GM10266 (cell line): ENCODE measurements at regions not wholly inside any gene's neighbourhood (a gene's known extent, or its start where the extent isn't known, plus 50 kb on each side); places are given as distances from the start of the nearest gene placed in this dataset.
"Not testable (repeated sequence)": the region's sequence is repeated elsewhere in the genome, so short reads cannot be mapped to it uniquely, and the experiment has no call there.

Source experiments
- DNase-seq: peaks from one replicate; pipeline ENCODE4 v3.0.0; 2012; ENCODE audit errors: extremely low spot score
- CTCF ChIP-seq: IDR thresholded peaks from 2 replicates; pipeline ENCODE4 v1.5.1; 2012; ENCODE audit warnings: mild to moderate bottlenecking, low read depth; ENCODE audit not compliant: control insufficient read depth, insufficient read depth; ENCODE audit errors: missing control alignments

GRCh38 chr6:37570482-37571133 is 70.9 kb upstream of the CCDC167 start:
- no peak for DNase-seq
- no peak for TF ChIP-seq CTCF

DNA sequence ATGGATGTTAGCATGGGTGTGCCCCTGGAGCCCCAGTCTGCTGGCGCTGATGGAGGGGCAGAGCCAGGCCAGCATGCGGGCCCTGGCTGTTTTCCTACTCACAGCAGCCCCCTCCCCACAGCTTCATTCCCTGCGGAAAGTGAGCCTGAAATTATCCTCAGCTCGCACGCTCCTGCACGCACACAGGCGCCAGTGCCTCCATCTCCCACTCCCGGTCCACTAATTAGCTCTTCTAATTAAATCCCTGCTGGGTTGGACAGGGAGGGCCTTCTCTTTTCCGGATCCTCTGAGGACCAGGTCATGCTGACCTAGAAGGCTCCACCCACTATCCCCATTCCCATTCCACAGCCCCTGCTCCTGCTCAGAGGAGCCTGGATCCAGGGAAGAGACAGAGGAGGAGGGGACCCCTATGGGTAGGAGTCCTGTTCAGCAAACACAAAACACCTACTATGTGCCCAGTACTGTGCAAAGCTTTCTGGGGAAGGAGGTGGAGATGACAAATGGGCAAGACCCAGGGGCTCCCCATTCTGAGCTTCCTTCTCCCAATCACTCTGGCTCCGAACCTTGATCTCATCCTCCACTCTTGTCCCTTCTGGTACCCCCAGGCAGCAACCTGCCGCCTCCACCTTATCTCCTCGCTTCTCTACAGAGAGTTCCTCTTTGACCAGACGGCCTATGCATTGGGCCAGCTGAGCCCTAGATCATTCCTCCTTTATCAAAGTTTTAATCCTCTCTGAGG is 70.2 kb upstream of the CCDC167 start:
- no peak for DNase-seq
- TF ChIP-seq CTCF = no peak

DNA sequence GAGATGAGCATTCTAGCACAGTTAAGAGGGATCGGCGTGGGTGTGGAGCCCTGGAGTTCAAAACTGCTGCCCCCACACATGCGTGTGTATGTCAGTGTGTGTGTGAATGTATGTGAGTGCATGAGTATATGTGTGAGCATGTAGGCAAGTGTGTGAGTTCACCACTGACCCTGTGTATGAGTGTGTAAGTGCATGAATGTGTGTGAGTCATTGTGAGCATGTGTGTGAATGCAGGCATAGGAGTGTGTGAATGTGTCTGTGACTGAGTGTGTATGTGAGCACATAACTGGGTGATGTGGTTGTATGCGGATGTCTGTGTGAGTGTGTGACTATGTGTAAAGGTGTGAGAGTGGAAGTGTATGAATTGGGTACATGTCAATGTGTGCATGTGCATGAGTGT is 69.6 kb upstream of the CCDC167 start:
- no peak for DNase-seq
- TF ChIP-seq CTCF = no peak

GRCh38 chr6:37566950-37567349 is 67.3 kb upstream of the CCDC167 start:
- TF ChIP-seq CTCF = no peak
- no peak for DNase-seq

DNA sequence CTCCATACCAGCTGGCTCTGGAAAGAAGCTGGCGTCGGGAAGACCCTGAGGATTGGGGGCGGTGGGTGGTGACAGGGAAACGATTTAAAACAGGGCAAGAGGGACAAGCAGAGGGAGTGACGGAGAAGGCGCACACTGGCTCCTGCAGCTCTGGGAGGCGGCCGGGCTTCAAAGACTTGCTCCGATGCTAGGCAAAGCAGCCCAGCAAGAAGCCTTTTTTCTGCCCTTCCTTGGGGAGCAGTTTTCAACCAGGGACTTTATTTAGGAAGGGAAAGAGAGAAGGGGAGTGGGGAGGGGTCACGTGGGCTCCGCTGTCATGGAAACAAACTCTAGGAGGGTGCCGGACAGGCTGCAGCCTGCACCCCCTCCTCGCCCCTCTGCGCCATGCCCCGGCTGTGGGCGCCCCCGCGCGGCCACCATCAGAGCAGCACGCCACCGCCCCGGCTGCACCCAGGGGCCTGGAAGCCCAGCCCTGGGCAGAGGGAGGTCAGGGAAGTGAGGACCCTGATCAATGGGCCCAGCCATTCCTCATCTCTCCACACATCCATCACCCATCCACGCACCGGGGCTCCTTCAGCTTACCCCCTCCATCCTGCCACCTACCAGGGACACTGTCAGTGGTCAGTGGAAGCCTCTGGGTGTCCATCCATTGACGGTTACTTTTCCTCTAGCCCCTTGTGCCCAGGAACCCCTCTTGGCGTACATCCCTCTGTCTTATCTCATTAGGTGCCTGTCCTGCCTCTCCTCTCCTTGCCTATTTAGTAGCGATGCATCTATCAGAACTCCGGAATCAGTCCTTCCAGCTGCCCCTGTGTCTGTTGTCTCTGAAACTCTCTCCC is 66.6 kb upstream of the CCDC167 start:
- TF ChIP-seq CTCF = peak; percentile 97
- peak; percentile 83 for DNase-seq

- TF ChIP-seq CTCF = peak; percentile 29
- peak; percentile 45 for DNase-seq
Measured at GRCh38 chr6:37565267-37566110, 65.8 kb upstream of the CCDC167 start.

DNA sequence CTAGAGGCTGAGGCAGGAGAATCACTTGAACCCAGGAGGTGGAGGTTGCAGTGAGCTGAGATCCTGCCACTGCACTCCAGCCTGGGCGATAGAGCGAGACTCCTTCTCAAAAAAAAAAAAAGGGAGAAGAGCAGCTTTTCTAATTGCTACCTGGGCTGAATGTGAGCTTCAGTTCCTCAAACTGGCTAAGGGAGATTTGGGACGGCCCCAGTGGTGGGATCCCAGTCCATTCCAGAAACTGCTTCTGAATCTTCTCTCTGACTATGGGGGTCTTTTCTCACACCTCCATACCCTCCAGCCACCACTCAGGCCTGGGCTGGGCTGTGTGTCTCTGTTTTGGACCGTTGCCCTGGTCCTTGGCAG is 63.2 kb upstream of the CCDC167 start:
- DNase-seq = not testable (repeated sequence)
